GM19438 (cell line): ENCODE measurements at regions not wholly inside any gene's neighbourhood (a gene's known extent, or its start where the extent isn't known, plus 50 kb on each side); places are given as distances from the start of the nearest gene placed in this dataset.
"Not testable (repeated sequence)": the region's sequence is repeated elsewhere in the genome, so short reads cannot be mapped to it uniquely, and the experiment has no call there.

Source experiments
- ATAC-seq: cut with Tn5 transposase; IDR thresholded peaks from one replicate; pipeline ENCODE4 v1.9.1; 2021; ENCODE audit warnings: low read depth; ENCODE audit not compliant: unreplicated experiment

- no peak for ATAC-seq
These were observed 954.3 kb downstream of the PCDH7 start for GRCh38 chr4:31674313-31674947.

- no peak for ATAC-seq
These were observed 958.2 kb downstream of the PCDH7 start for GRCh38 chr4:31678356-31678755.

- ATAC-seq: no peak
These were observed 962.6 kb downstream of the PCDH7 start for GRCh38 chr4:31682796-31683195.

GRCh38 chr4:31687717-31688342 is 967.7 kb downstream of the PCDH7 start:
- ATAC-seq: no peak

- no peak for ATAC-seq
These were observed 972.3 kb downstream of the PCDH7 start for GRCh38 chr4:31692399-31692940.

- ATAC-seq: no peak
These were observed 981.1 kb downstream of the PCDH7 start for GRCh38 chr4:31701256-31701655.

- ATAC-seq: no peak
These were observed 982.2 kb downstream of the PCDH7 start for GRCh38 chr4:31702326-31702725.

- no peak for ATAC-seq
These were observed 994.1 kb downstream of the PCDH7 start for GRCh38 chr4:31714238-31714637.

- no peak for ATAC-seq
These were observed 995.1 kb downstream of the PCDH7 start for GRCh38 chr4:31715302-31715701.

GRCh38 chr4:31727030-31727429 is 1006.9 kb downstream of the PCDH7 start:
- ATAC-seq: no peak

- no peak for ATAC-seq
These were observed 1014.8 kb downstream of the PCDH7 start for GRCh38 chr4:31735004-31735403.

GRCh38 chr4:31737419-31737818 is 1017.2 kb downstream of the PCDH7 start:
- ATAC-seq: no peak

- no peak for ATAC-seq
These were observed 1021.2 kb downstream of the PCDH7 start for GRCh38 chr4:31741326-31741725.

GRCh38 chr4:31748382-31748781 is 1028.2 kb downstream of the PCDH7 start:
- no peak for ATAC-seq

- not testable (repeated sequence) for ATAC-seq
These were observed 1030.4 kb downstream of the PCDH7 start for GRCh38 chr4:31750581-31750980.

- no peak for ATAC-seq
These were observed 1035.6 kb downstream of the PCDH7 start for GRCh38 chr4:31755751-31756150.

GRCh38 chr4:31768756-31769155 is 1048.6 kb downstream of the PCDH7 start:
- no peak for ATAC-seq

GRCh38 chr4:31783311-31783710 is 1063.1 kb downstream of the PCDH7 start:
- no peak for ATAC-seq

GRCh38 chr4:31784558-31784957 is 1064.4 kb downstream of the PCDH7 start:
- no peak for ATAC-seq

GRCh38 chr4:31787701-31788100 is 1067.5 kb downstream of the PCDH7 start:
- no peak for ATAC-seq

GRCh38 chr4:31788676-31789075 is 1068.5 kb downstream of the PCDH7 start:
- ATAC-seq: no peak

GRCh38 chr4:31791666-31792065 is 1071.5 kb downstream of the PCDH7 start:
- ATAC-seq: no peak
